ENCODE measurements at regions not wholly inside any gene's neighbourhood (a gene's known extent, or its start where the extent isn't known, plus 50 kb on each side); places are given as distances from the start of the nearest gene placed in this dataset.
"Not testable (repeated sequence)": the region's sequence is repeated elsewhere in the genome, so short reads cannot be mapped to it uniquely, and the experiment has no call there.

DNA sequence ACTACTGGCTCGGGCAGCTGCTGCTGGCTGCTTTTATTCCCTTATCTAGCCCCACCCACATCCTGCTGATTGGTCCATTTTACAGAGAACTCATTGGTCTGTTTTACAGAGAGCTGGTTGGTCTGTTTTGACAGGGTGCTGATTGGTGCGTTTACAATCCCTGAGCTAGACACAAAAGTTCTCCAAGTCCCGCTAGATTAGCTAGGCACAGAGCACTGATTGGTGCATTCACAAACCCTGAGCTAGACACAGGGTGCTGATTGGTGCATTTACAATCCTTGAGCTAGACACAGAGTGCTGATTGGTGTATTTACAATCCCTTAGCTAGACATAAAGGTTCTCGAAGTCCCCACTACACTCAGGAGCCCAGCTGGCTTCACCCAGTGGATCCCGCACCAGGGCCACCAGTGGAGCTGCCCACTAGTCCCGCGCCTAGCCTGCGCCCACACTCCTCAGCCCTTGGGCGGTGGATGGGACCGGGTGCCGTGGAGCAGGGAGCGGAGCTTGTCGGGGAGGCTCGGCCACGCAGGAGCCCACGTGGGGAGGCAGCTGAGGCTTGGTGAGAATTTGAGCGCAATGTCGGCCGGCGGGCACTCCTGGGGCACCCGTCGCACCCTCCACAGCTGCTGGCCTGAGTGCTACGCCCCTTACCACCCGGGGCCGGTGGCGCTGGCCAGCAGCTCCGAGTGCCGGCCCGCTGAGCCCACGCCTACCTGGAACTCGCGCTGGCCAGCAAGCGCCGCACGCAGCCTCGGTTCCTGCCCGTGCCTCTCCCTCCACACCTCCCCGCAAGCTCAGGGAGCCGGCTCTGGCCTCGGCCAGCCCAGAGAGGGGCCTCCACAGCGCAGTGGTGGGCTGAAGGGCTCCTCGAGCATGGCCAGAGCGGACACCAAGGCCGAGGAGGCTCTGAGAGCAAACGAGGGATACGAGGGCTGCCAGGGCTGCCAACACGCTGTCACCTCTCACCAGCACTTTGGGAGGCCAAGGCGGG lies 91.1 kb upstream of the HS3ST2 start:
- not testable (repeated sequence) for DNase-seq

DNA sequence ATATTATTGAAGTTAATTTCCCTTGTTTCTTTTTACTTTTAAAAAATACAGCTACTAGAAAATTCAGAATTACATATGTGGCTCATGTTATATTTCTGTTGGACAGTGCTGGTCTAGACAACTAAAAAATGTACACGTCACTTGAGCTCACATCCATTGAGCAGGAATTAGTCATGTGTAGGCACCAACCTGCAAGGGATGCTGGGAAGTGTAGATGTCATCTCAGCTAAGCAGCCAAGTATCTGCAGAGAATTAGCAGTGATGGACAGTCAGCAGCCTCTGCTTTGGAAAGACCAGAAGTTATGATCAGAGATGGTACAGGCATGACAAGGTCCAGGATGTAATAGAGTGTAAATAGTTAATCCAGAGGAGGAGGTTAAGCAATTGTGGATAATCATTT lies 87.1 kb upstream of the HS3ST2 start:
- no peak for DNase-seq

DNA sequence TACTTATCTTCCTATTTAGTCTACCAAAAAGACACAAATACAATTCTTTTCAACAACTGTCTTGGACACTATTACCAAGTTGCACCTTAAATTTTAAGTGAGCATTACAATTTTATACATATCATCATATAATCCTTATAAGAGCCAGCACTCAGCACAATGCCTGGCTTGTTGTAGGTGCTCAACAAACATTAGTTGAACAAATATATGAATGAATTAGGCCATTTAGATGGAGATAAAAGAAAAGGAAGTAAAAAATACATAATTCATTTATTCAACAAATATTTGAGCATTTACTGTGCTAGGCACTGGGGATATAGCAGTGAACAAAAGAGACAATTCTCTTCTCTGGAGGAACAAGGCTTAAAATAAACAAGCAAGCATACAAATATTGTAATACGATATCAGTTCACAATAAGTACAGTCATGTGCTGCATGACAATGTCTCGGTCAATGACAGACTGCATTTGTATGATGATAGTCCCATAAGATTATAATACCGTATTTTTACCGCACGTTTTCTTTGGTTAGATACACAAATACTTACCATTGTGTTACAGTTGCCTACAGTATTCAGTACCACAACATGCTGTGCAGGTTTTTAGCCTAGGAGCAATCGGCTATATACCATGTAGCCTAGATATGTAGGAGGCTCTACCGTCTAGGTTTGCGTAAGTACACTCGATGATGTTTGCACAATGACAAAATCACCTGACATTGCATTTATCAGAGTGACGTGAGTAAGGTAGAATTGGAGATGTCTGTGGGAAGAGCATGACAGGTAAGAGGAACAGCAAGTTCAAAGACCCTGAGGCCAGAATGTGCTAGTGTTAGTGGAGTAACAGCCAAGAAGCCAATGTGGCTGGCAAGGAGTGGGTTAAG lies 86.4 kb upstream of the HS3ST2 start:
- no peak for DNase-seq

DNA sequence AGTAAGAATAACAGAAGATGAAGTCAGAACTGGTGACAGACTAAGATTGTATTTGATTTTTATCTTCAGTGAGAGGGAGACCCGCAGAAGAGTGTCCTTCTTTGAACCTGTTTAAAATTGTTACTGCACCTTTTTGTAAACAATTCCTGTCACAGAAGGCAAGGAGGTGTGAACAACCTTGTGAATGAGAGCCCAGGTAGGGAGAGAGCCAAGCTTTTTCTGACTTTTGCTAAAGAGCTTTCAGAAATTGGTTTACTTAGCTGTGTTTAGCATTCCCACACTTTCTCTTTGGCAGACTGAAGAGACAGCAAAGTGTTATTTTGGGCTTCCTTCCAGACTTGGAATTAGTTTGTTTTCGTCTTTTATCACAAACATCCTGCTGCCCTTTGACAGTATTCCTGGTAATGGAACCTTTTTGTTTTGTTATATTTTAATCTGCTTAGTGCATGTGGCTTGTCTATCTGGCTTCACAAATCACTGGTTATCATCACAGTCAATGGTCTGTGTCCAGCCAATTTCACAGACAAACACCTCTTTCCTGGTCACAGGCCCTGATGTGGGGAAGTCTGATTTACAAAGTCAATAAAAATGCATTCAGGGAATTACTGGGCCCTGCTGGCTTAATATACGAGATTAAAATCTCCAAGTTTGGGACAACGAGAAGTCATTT lies 85.7 kb upstream of the HS3ST2 start:
- DNase-seq, result no peak

DNA sequence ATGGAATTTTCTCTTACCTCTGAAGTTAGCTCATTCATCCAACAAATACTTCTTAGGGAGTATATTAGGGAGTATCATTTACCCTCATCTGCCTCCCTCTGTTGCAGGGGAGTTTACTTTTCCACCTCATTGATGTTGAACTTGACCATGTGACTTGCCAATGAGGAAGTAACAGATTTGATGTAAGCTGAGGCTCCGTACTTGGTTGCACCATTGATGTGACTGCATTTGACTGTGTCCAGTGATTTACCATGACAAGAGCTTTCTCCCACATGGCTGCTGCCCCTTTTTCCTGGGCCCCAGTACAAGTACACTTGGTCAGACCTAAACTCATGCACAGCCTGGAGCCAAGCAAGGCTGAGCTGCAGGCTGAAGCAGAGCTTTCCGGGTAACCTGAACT lies 81.6 kb upstream of the HS3ST2 start:
- DNase-seq, result no peak

DNA sequence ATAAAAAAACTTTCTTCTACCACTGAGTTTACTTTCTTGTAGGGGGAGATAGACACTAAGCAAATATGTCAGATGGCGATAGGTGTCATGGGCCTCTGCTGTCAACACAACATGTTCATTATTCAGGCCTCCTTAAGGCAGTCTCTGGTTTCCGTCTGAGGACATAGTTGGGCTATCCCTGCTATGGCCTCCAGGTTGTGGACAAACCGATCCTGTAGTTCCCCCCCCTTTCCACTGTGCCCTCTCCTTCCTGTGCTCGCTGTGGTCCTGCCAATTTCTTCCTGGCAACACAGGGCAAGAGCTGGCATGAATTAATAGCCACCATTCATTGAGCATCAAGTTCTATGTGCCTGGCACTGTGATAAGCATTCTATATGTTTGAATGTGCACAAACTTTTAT lies 81.0 kb upstream of the HS3ST2 start:
- DNase-seq, result no peak

DNA sequence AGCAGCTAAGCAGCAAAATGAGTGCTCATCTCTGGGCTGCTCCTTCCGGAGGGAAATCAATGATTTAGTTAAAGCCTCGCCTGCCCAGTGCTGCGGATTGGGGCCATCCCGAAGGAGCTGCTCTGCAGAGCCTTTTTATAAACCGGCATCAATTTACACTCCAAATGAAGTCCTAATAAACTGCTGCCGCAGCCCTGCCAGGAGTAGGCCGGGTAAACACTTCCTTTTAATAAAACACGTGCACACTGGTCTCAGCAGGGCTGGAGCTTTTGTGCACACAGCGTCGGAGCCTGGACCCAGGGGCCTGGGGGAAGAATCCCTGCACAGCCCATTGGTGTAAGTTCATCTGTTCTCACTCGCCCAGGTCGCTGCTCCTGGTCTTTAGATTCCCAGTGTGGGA lies 79.6 kb upstream of the HS3ST2 start:
- no peak for DNase-seq

DNA sequence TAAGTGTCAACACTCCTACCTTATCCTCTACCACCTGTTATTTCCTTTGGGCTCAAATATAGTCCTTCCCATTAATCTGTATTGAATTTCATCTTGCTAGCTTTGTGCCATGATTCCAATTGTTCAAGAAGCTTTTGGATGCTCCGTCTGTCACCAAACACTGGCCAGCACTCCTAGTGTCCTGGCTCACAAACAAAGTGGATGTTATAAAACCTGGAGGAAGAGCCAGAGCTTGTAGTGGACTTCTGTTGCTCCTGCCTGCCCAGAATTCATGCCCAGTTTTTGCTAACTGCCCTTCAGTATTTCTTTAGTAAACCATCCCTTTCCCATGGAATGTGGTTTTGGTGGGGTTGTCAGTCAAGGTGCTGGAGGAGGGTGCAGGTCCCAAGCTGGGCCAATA lies 77.2 kb upstream of the HS3ST2 start:
- no peak for DNase-seq

DNA sequence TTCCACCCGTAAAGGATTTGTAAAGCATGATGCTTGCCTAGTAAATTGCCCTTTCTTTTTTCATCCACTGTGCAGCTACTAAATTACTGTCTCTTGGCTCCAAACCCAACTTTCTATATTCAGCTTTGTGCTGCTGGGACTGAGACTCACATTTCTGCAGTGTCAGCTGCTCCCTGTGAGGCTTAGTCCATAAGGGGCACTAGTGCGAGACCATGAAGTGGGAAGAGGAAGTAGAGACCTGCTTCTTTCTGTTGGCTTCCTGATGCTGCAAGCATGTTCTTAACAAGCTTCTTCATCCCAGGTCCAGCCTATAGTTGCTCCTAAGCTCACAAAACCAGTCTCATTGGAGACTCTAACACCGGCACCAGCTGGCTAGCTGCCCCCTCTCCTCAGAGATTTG lies 74.9 kb upstream of the HS3ST2 start:
- no peak for DNase-seq

DNA sequence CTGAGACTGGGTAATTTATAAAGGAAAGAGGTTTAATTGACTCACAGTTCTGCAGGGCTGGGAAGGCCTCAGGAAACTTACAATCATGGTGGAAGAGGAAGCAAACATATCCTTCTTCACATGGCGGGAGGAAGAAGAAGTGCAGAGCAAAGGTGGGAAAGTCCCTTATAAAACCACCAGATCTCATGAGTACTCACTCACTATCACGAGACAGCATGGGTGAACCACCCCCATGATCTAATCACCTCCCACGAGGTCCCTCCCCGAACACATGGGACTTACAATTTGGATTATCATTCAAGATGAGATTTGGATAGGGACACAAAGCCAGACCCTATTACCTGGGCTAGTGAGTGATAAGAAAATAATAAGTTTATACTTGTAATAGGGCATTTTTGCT lies 70.6 kb upstream of the HS3ST2 start:
- DNase-seq, result no peak

DNA sequence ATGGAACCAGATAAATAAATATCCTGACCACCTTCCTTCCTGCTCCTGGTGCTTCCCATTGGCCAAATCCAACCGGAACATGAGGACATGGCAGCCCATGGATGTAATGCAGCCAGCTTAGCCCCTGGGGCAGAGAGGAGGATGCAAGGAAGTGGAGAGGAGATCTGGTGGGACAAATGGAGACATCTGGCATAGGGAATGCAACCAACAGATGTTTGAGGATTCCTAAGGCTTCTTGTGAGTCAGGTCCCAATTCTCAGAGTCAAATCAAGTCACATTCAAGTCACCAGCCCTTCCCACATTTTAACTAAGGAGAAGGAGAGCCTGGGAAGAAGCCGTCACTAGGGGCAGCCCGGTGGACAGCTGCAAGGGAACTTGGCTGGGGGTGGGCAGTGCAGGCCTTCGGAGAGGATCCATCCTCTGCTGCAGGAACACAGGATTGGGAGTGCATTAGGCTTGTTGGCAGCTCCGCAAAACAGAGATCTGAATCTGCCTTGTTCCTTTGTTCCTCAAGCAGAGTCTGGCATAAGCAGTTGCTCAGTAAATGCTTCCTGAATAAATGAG lies 62.8 kb upstream of the HS3ST2 start:
- no peak for DNase-seq

DNA sequence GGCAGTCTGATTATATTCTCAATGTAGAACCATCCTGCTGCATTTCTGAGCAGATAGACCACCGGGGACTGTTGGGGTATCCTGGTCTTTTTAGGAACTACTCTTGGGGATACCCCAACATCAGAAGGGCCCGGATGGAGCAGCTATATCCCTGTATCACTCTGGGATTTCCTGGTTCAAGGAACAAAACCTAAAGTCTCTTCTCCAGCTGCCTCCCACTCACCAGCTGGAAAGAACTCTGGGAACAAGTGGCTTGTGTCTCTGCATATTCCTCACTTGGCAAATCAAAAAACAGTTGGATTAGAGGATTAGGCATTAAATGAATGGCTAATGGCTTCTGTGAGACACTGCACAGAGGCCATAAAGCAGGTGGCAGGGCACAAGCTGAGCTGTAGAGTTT lies 62.3 kb upstream of the HS3ST2 start:
- no peak for DNase-seq

DNA sequence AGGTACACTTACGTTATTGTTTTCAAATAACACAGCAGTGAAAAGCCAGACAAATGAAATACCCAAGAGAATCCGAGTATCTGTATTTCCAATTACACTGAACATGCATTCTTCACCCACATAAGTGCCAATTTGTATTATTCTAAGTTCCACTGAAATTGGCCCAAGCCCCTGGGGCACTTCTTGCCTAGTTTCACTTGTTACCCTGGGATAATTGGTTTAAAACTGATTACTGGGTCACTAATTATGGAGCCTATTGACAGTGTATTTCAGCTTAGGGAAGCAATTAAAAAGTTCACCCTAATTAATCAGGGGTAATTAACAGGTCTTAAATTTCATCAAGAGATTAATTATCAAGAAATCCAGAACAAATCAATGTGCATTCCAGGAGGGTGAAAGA lies 60.5 kb upstream of the HS3ST2 start:
- no peak for DNase-seq

DNA sequence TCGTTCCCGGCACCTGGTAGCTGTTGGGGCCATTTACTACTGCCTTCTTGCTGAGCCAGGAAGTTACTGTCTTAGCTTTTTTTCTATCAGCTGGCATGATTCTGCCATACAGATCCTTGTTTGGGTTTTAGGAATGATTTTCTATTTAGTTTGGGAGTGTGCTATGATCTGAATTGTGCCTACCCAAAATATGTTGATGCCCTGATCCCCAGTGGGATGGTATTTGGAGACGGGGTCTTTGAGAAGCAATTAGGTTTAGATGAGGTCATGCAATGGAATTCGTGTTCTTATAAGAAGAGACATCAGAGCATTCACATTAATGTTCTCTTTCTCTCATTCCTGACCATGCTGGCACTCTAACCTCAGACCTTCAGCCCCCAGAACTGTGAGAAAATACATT lies 59.4 kb upstream of the HS3ST2 start:
- DNase-seq, result no peak

DNA sequence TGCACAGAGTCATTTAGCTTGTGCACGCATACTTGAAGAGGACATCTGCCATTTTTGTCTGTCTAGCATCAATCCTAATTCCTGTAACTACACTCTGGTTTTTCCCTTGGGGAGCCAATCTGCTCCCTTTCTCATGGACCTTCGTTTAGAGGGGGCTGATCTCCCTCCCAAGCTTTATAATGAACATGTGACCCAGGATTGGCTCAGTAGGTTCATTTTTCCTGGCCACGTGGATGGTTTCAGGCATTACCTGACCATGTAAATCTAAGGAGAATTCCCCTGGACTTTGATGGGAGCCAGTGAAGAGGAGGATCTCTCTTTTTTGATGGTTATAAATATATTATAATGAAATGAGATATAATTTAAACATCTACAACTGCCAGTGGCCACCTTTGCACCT lies 56.8 kb upstream of the HS3ST2 start:
- DNase-seq, result no peak

DNA sequence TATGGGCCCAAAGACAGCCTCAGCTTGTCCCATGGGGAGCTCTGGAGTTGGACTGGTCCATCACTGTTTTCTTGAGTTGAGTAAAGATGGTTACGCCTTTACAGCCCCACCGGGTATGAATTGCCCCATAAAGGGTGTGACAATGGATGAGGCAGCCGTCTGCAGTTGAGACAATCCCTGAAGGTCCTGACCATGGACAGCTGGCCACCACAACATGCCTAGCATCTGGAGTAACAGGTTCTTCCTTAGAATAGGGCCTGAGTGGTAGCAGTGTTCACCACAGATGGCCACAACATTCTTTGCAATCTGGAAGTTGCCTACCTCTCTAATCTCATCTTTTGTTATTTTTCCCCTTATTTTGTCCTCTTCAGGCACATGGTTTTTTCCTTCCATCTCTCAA lies 51.5 kb upstream of the HS3ST2 start:
- DNase-seq, result no peak

DNA sequence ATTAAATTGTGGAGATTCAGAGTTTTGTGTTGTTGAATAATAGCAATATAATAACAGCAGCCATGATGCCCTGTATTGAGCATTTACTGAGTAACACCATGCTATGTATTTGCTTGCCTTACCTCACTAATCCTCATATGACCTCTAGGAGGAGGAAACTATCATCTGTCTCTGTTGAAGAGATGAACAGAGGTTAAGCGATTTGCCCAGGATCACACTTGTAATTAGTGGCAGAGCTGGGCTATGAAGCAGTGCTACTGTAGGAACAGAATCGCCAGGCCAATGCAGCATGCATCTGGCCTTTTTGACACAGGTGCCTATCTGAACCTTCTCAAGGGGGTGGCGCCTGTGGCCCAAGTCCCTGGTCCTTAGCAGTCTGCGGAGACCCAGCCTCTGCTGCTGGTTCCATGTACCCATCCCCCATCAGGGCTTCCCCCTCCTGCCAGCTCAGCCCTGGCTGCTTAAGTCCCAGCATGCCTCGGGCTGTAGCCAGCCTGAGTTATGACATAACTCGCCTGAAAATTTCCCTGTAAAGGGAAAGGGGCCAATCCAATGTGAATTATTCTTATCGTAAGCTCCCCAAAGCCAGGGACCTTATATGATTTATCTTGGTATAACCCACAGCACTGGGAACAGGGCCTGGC lies 50.4 kb upstream of the HS3ST2 start:
- DNase-seq, result no peak
